ENCODE measurements at regions not wholly inside any gene's neighbourhood (a gene's known extent, or its start where the extent isn't known, plus 50 kb on each side); places are given as distances from the start of the nearest gene placed in this dataset.
"Not testable (repeated sequence)": the region's sequence is repeated elsewhere in the genome, so short reads cannot be mapped to it uniquely, and the experiment has no call there.

DNA sequence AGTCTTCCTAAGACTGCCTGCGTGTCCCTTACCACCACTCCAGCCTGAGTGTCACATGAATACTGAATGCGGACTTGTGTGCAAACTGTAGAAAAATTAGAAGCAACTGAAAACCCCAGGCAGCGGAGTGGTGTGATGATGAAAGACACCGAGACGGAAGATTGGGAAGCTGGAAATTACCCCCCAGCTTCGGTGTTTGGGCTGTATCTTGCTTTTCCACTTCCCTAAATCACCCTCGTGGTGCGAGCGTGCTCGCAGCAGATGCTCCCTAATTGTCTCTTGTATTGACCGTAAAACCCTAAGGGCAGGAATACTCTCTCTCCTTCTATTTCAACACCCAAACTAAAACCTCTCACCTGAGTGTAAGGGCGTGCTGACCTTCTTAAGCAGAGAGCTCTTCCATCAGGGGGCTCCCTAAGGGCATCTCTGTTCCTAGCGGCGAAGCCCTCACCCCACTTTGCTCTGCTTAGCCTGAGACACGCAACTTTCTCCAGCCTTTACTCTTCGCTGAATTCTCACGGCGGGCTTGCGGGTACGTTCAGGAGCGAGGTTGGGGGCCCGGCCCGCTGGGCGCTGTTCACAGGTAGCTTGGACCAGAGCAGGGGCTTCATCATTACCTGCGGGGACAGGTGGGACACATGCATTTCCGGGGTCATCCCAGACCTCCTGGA is 62.4 kb downstream of the CRYBB2 start:
- intact Hi-C loops (cut with DNase I), result no loop called here

GRCh38 chr22:25282346-25282670 is 62.9 kb downstream of the CRYBB2 start:
- intact Hi-C loops (cut with DNase I), result no loop called here

More for the DNA sequence above, 62.4 kb downstream of the CRYBB2 start:
- no peak for DNase-seq (ENCODE audit: low spot score)

DNA sequence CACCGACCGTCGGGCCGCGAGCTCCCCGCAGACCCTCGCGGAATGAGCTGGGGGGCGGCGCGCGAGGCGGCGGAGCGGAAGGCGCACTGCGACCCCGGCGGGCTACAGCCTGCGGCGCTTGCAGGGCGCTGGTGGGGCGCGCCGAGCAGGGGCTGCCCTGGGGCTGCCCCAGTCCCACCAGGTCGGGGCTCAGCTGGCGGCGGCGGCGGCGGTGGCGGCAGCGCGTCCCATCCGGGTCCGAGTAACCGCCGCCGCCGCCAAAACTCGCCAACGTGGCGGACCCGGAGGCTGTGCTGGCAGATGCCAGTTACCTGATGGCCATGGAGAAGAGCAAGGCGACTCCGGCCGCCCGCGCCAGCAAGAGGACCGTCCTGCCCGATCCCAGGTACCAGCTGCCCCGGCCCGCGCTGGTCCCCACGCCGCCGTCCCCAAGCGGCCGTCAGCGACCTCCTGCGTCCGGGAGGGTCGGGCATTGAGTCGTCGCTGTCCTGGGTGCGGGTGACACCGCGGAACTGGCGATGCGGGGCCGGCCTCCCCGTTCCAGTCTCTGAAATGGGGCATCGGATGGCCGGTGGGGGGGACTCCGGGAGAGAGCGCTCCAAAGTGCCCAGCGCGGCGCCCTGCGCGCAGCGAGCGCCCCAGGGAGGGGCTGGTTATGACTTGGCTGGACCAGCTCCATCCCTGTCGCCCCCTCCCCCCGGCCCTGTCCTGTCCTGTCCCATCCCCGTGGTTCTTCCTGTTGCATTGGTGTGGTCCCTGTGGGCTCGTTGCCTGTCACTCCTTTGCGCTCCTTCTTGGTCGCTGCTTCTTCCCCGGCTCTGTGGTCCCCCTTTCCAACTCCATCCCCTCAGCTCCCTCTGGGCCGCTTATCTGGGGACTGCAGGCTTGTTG is 63.5 kb downstream of the CRYBB2 start:
- peak; percentile 81 for DNase-seq (ENCODE audit: low spot score)
- intact Hi-C loops (cut with DNase I), result no loop called here

More at GRCh38 chr22:25282346-25282670, 62.9 kb downstream of the CRYBB2 start:
- DNase-seq (ENCODE audit: low spot score), result no peak

GRCh38 chr22:25288481-25288880 is 69.0 kb downstream of the CRYBB2 start:
- DNase-seq (ENCODE audit: low spot score); intact Hi-C loops (cut with DNase I): not testable (repeated sequence)

DNA sequence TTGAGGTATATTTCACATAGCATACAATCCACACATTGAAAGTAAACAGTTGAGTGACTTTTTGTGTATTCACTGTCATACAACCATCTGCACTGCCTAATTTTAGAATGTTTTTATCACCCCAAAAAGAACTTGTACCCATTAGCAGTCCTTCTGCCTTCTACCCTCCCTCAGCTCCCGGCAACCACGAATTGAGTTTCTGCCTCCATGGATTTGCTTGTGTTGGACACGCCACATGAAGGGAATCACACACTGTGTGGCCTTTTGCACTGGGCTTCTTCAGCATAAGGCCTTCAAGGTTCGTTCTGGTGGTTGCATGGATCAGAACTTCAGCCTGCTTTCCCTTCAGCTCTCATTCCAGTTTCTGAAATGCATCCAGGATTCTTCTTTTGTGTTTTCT is 82.5 kb downstream of the CRYBB2 start:
- intact Hi-C loops (cut with DNase I); DNase-seq (ENCODE audit: low spot score): not testable (repeated sequence)

GRCh38 chr22:25309586-25309985 is 90.1 kb downstream of the CRYBB2 start:
- intact Hi-C loops (cut with DNase I); DNase-seq (ENCODE audit: low spot score): not testable (repeated sequence)

- DNase-seq (ENCODE audit: low spot score); intact Hi-C loops (cut with DNase I): not testable (repeated sequence)
These were observed 92.5 kb downstream of the CRYBB2 start for GRCh38 chr22:25311924-25312323.

- DNase-seq (ENCODE audit: low spot score), result no peak
- intact Hi-C loops (cut with DNase I), result no loop called here
These were observed 98.8 kb downstream of the CRYBB2 start for GRCh38 chr22:25318081-25318823.

DNA sequence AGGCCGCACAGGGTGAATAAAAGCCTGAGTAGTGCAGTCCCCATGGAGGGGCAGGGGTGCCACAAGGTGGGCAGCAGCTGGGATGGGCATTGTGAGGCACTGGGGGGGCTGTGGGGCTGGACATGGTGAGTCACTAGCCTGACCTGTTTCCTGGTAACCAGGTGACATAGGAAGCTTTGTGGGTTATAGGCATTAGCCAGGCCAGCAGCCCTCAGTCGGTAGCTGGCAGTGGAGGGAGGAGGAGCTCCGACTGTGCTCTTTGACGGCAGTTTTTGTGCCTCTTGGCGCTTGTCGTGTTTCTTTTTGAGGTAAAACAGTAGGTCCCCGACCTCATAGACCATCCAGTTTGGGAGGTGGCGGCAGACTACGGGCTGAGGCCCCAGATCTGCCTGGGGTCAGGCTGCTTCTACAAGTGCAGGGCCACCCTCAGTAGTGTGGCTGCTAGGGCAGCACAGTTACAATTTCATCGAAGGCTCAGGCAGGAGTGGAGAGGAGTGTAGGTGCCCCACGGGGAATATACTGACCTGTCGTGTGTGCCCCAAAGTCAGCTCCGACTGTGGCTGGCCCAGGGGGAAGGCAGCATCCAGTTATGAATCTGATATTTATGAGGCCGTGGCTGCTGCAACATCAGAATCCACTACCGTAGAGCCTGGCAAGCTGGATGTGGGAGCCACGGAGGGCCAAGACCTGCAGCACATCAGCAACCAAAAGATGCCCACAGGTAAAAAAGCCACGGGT is 107.7 kb downstream of the CRYBB2 start:
- DNase-seq (ENCODE audit: low spot score), result peak; percentile 68

GRCh38 chr22:25331050-25331449 is 111.6 kb downstream of the CRYBB2 start:
- no peak for DNase-seq (ENCODE audit: low spot score)
- intact Hi-C loops (cut with DNase I), result no loop called here

More for the DNA sequence above, 107.7 kb downstream of the CRYBB2 start:
- intact Hi-C loops (cut with DNase I), result no loop called here

GRCh38 chr22:25331911-25332310 is 112.5 kb downstream of the CRYBB2 start:
- DNase-seq (ENCODE audit: low spot score); intact Hi-C loops (cut with DNase I): not testable (repeated sequence)

DNA sequence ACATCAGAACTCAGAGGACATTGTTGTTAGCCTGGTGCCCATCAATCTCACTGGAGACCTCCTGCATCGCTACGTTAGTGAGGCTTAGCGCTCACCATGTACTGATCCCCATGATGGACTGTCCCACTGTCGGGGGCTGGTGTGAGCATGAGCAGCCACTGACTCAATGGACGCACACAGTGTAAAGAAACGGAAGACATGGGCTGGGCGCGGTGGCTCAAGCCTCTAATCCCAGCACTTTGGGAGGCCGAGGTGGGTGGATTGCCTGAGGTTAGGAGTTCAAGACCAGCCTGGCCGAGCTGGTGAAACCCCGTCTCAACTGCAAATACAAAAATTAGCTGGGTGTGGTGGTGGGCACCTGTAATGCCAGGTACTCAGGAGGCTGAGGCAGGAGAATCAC is 112.9 kb downstream of the CRYBB2 start:
- intact Hi-C loops (cut with DNase I), result no loop called here
- no peak for DNase-seq (ENCODE audit: low spot score)

DNA sequence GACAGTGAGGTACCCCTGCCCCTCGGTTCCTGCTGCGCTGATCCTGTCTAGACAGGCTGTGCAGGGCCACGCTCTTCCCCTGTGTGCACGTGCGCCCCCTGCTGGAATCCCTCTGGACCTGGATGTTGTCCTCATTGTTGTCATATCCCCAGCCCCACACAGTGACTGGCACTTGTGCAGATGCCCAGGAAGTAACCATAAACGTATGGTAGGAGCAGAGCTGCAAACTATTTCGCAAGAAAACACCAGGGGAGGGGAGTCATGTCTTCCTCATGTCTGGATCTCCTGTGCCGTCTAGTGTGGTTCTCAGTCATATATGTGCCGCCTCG is 114.7 kb downstream of the CRYBB2 start:
- no peak for DNase-seq (ENCODE audit: low spot score)
- intact Hi-C loops (cut with DNase I), result no loop called here

GRCh38 chr22:25334631-25335030 is 115.2 kb downstream of the CRYBB2 start:
- intact Hi-C loops (cut with DNase I); DNase-seq (ENCODE audit: low spot score): not testable (repeated sequence)

GRCh38 chr22:25335276-25335675 is 115.8 kb downstream of the CRYBB2 start:
- DNase-seq (ENCODE audit: low spot score); intact Hi-C loops (cut with DNase I): not testable (repeated sequence)

DNA sequence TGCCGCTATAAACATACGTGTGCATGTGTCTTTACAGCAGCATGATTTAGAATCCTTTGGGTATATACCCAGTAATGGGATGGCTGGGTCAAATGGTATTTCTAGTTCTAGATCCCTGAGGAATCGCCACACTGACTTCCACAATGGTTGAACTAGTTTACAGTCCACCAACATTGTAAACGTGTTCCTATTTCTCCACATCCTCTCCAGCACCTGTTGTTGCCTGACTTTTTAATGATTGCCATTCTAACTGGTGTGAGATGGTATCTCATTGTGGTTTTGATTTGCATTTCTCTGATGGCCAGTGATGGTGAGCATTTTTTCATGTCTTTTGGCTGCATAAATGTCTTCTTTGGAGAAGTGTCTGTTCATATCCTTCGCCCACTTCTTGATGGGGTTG is 121.1 kb downstream of the CRYBB2 start:
- DNase-seq (ENCODE audit: low spot score); intact Hi-C loops (cut with DNase I): not testable (repeated sequence)

GRCh38 chr22:25344366-25344765 is 124.9 kb downstream of the CRYBB2 start:
- DNase-seq (ENCODE audit: low spot score); intact Hi-C loops (cut with DNase I): not testable (repeated sequence)

DNA sequence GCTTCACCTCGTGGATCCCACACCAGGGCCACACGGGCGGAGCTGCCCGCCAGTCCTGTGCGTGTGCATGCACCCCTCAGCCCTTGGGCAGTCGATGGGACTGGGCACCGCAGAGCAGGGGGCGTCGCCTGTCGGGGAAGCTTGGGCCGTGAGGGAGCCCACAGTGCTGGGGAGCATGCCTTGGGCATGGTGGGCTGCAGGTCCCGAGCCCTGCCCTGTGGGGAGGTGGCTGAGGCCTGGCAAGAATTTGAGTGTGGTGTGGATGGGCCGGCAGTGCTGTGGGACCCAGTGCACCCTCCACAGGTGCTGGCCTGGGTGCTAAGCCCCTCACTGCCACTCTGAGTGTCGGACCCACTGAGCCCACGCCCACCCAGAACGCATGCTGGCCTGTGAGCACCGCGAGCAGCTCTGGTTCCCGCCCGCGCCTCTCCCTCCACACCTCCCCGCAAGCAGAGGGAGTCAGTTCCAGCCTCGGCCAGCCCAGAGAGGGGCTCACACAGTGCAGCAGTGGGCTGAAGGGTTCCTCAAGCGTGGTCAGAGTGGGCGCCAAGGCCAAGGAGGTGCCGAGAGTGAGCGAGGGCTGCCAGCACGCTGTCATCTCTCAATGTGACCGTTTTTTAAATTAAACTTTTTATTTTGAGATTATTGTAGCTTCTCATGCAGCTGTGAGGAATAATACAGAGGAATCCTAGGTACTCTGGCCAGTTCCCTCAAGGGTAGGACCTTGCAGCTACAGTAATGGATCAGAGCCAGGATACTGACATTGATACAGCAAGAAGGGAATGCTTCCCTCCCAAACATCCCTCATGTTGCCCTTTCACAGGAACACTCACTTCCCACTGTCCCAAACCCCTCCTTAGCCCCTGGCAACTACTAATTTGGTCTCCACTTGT is 127.7 kb downstream of the CRYBB2 start:
- no peak for DNase-seq (ENCODE audit: low spot score)
- intact Hi-C loops (cut with DNase I), result no loop called here

Measured in posterior vena cava (tissue), 2 donors.